ENCODE measurements at regions not wholly inside any gene's neighbourhood (a gene's known extent, or its start where the extent isn't known, plus 50 kb on each side); places are given as distances from the start of the nearest gene placed in this dataset.

GRCh38 chr14:83614956-83615355 is 1915.0 kb upstream of the FLRT2 start:
- TF ChIP-seq CTCF (IDR thresholded peaks at IDR 0.05), result no peak
- no peak for TF ChIP-seq EP300 (IDR thresholded peaks at IDR 0.05)
- TF ChIP-seq POLR2AphosphoS5 (IDR thresholded peaks at IDR 0.05), result no peak
